GM21723 (cell line): ENCODE measurements at regions not wholly inside any gene's neighbourhood (a gene's known extent, or its start where the extent isn't known, plus 50 kb on each side); places are given as distances from the start of the nearest gene placed in this dataset.

Experiments
- ATAC-seq: cut with Tn5 transposase; IDR thresholded peaks from one replicate; pipeline ENCODE4 v1.9.1; 2021; ENCODE audit warnings: mild to moderate bottlenecking, moderate library complexity; ENCODE audit not compliant: unreplicated experiment

DNA sequence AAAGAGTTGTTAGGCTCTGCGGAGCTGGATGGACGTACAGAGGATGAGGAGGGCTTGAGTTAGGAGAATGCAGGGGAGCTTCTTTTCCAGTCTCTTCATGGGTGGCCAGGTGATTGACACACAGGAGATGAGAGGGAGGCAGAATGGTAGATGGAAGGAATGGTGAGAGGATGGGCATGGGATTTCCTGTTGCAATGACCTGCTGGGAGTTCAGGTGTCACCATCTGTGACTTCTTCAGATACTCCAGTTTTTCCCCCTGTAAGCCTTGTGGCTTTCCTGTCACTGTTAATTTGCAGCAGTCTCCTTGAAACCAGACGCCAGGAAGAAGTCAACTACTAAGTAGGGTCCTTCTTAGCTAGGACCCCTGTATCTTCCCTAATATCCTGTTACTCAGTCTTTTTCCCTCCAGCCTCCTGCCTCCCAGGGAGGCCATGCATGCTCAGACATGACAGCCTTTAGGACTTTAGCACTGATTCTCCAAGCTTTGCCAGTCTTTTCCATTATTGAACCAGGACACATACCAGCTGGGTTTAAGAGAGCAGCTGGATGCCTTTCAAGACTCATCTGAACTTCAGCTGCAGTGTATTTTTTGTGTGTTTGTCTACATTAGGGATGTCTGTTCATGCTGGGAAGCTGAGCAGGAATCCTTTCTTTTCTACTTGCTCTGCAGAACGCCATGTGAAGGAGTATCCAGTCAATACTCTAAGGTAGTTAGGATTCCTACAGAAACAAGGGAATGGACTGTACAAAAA, 67.2 kb upstream of the CD180 start:
- no peak for ATAC-seq

DNA sequence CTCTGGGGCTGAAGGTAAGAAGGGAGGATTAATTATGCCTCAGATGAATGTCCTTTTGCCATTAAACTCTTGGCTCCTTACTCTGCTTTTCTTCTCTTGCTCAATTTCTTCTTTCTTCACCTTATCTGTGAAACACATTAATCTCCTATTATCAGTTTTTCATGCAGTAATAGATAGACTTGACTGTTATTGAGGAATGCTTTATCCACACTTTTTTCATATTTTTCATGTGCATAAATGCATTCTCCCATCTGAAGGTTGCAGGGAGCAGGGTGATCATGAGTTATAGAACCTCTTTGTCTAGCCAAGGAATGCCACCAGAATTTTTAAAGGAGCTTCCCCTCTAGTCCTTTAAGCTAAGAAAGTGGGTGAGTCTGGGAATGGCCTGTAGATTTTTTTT, 66.4 kb upstream of the CD180 start:
- no peak for ATAC-seq

DNA sequence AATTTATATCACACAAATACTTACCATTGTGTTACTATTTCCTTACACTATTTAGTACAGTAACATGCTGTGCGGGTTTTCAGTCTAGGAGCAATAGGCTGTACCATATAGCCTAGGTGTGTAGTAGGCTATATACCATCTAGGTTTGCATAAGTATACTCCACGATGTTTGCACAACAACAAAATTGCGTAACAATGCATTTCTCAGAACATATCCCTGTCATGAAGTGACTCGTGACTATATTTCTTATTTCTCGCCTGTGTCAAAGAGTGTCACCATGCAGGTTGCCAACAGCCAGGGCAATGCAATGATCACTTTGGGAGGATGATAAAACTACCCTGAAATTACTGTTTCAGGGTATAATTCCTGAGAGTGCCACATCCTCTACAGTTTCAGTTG, 65.6 kb upstream of the CD180 start:
- no peak for ATAC-seq

DNA sequence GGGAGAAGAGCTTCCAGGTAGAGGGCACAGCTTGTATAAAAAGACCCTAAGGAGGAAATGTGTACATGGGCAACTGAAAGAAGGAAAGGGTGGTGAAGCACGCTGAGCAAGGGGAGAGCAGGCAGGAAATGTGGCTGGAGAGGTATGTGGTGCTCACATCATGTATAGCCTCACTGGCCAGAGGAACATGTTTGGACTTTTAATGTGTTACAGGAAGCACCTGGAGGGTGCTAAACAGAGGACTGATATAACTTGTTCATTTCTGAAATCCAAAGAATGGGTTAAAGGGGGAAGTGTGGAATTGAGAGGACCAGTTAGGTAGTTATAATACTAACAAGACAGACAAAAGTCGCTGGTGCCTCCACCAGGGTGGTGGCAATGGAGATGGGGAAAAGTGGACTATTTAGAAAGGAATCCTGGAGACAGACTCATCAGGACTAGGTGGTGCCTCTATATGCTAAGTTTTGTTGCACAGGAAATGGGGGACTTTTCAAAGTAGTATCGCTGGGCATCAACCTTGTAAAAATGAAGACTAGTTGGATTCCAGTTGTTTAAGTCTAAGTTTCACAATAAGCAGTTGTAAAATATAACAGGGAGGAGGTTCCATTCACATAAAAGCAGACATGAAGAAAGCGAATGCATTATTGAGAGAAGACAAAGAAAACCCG, 63.1 kb upstream of the CD180 start:
- no peak for ATAC-seq

DNA sequence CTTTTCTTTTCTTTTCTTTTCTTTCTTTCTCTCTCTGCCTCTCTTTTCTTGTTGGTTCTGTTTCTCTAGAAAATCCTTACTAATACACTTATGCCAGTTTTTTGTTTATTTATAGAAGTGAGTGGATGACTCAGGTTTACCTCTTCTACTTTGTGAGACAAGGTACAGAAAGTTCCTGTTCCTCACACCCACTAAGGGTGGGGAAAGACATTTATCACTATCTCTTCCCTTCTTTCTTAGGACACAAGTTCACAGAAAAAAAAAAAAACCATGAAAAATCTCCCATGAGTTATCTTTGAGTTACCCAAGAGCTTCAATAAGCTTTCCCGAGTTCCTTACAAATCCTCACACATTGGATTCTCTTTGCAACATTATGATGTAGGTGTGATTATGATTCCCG, 60.9 kb upstream of the CD180 start:
- ATAC-seq, result no peak

DNA sequence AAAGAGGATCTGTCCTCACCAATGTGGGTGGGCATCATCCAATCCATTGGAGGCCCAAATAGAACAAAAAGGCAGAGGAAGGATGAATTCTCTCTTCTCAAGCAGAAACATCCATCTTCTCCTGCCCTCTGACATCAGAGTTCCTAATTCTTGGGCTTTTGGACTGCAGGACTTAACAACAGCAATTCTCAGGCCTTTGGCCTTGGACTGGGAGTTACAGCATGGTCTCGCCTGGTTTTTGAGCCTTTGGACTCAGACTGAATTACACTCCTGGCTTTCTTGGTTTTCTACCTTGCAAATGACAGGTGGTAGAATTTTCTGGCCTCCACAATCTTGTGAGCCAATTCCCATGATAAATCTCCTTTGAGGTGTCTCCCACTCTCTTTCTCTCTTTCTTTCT, 60.5 kb upstream of the CD180 start:
- ATAC-seq, result no peak

DNA sequence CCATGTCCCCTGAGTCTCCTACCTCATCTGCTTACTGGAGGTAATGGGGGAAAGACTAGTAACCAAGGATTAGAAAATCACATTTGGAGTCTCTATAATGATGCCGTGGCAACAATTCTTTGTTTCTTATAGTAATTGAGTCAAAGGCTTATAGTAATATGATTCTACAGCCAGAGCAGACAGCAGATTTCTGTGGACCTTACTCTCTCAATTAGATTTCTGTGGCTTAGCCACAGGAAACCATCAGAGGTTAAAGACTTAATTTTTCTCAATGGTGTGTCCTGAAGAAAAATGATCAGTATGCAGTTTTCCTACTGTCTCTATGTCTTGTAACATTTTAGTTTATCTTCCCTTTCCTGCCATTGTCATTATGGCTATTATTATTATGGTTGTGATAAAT, 59.3 kb upstream of the CD180 start:
- no peak for ATAC-seq

DNA sequence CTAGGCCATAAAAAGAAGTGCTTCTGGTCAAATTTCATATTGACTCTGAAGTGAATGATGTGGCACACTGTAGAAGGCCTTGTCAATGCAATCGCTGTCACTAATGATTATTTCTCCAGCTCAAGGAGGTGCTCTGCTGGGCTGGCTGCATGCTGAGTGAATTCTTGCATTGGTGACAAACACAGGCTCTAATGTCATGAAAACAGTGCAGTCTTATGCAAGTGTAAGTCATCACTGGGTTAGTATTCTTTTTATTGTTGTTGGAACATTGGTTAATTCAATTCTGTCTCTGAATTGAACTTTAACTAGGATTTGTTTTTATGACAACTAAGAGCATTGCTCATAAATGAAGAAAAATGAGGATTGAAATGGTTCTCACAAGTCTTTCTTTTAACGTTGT, 57.3 kb upstream of the CD180 start:
- no peak for ATAC-seq

DNA sequence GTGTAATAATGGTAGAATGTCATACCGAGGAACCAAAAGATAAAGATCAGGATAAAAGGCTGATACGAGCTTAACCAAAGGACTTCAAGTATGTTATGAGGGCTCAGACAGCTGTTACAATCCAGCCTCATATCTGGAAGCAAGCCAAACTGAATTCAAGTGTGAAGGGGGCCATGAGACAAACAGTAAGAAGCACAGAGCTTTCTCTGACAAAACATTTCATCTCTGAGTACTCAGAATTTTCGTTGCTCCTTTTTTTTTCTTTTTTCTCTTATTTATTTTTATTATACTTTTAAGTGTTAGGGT, 52.9 kb upstream of the CD180 start:
- no peak for ATAC-seq

DNA sequence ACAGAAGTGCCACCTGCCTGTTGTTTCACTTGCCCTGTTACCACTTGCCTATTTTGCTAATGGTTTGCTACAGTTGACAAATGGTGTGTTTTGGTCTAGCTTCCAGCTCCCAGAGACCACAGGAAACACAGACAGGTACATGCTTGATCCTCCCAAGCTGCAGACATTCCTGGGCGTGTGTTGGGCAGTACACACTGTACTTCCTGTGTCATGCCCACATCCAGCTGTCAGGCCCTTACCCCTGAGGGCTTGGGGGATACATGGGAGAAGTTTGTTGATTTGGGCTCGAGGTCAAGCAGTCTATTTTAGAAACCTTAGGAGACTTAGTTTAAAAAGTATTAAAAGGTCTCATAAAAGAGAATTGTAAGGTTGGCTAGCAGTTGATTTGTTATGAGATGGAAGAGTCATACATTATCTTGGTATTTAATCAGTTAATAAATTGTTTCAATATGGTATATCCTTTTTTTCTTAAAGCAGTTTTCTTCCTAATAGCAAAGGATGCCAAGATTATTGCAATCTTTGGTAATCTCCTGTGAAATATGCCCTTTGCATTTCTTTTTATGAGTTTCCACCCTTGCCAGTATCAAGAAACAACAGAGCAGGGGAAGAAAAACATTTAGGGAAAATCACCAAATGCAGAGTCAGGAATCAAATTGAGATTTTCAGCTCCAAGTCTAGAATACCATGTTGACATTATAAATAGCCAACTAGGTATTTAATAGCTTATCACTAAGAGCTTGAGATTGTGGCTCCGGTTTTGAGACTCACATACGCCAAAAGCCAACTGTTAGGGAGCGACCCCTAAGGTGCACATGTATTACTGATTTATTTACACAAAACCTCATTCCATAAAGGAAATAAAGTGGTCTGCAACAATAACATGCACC, 52.3 kb upstream of the CD180 start:
- no peak for ATAC-seq

DNA sequence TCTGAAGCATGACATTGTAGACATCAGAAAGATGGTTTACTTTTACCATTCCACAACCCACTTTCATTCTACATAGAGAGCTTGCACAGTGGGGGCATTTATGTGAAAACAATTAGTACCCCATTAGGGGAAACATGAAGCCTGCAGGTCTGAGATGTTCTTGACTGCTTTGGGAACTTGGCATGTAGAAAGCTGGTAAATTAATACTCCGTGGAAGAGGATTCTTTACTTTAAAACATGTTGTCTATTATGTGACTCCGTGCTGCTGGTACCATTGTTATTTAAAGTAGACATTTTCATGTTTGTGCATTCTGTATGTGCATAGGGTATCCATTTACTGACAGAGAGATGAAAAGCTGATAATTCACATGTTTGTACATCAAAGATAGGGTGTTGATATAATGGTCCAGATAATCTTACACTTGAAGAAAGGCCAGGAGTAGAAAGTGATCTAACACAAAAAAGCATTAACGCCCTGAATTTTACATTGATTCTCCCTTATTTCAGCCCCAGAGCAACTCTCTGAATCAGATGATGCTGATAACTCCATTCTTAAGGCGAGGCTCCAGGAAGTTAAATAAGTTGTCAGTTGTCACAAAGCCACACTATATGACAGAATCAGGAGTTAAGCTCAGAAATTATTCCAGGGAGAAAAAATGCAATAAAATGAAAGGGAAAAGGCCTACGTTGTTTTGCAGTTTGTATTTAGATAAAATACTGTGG, 50.1 kb upstream of the CD180 start:
- ATAC-seq, result no peak
